Hematopoietic multipotent progenitor cell treated with erythropoietin and hydrocortisone succinate and interleukin-3 and kit ligand, for 4 days (in vitro differentiated cells): ENCODE measurements at regions not wholly inside any gene's neighbourhood (a gene's known extent, or its start where the extent isn't known, plus 50 kb on each side); places are given as distances from the start of the nearest gene placed in this dataset.

Source experiments
- DNase-seq: peaks from one replicate; pipeline ENCODE4 v3.0.0-alpha.2; 2015

GRCh38 chr9:79116041-79116440 is 455.7 kb upstream of the TLE4 start:
- no peak for DNase-seq

- DNase-seq: no peak
Observed at GRCh38 chr9:79116709-79117108, 455.1 kb upstream of the TLE4 start.

GRCh38 chr9:79120533-79120932 is 451.2 kb upstream of the TLE4 start:
- no peak for DNase-seq

- no peak for DNase-seq
Observed at GRCh38 chr9:79120941-79121340, 450.8 kb upstream of the TLE4 start.

- DNase-seq: no peak
Observed at GRCh38 chr9:79123415-79123814, 448.4 kb upstream of the TLE4 start.

GRCh38 chr9:79127661-79128060 is 444.1 kb upstream of the TLE4 start:
- DNase-seq: no peak

- peak; percentile 58 for DNase-seq
Observed at GRCh38 chr9:79129865-79130480, 441.8 kb upstream of the TLE4 start.

GRCh38 chr9:79131246-79131774 is 440.5 kb upstream of the TLE4 start:
- DNase-seq: no peak

GRCh38 chr9:79131824-79132377 is 439.9 kb upstream of the TLE4 start:
- no peak for DNase-seq

GRCh38 chr9:79134654-79135053 is 437.1 kb upstream of the TLE4 start:
- peak; percentile 26 for DNase-seq

GRCh38 chr9:79135681-79136415 is 435.9 kb upstream of the TLE4 start:
- DNase-seq: no peak

- no peak for DNase-seq
Observed at GRCh38 chr9:79140751-79141150, 431.0 kb upstream of the TLE4 start.

- no peak for DNase-seq
Observed at GRCh38 chr9:79143211-79143610, 428.6 kb upstream of the TLE4 start.

- no peak for DNase-seq
Observed at GRCh38 chr9:79145442-79145841, 426.3 kb upstream of the TLE4 start.

GRCh38 chr9:79149585-79149984 is 422.2 kb upstream of the TLE4 start:
- DNase-seq: no peak

GRCh38 chr9:79151791-79152190 is 420.0 kb upstream of the TLE4 start:
- no peak for DNase-seq

GRCh38 chr9:79152306-79152705 is 419.5 kb upstream of the TLE4 start:
- DNase-seq: no peak

GRCh38 chr9:79154806-79155205 is 417.0 kb upstream of the TLE4 start:
- no peak for DNase-seq

- DNase-seq: no peak
Observed at GRCh38 chr9:79155308-79155707, 416.5 kb upstream of the TLE4 start.

GRCh38 chr9:79163544-79163943 is 408.2 kb upstream of the TLE4 start:
- DNase-seq: no peak

GRCh38 chr9:79164406-79164805 is 407.4 kb upstream of the TLE4 start:
- DNase-seq: no peak

- DNase-seq: no peak
Observed at GRCh38 chr9:79165020-79165780, 406.6 kb upstream of the TLE4 start.

- DNase-seq: no peak
Observed at GRCh38 chr9:79166005-79166404, 405.8 kb upstream of the TLE4 start.

- DNase-seq: no peak
Observed at GRCh38 chr9:79170643-79171042, 401.1 kb upstream of the TLE4 start.
